Transverse colon (tissue), 4 donors: ENCODE measurements at regions not wholly inside any gene's neighbourhood (a gene's known extent, or its start where the extent isn't known, plus 50 kb on each side); places are given as distances from the start of the nearest gene placed in this dataset.

Source experiments
- EP300 ChIP-seq: sonication (generic); formaldehyde crosslinking; IDR thresholded peaks from one replicate; pipeline ENCODE4 v1.6.1; 2017; ENCODE audit warnings: antibody characterized with exemption, low read depth
- POLR2A ChIP-seq: fragments of 450-650 bp; IDR thresholded peaks from one replicate; pipeline ENCODE4 v1.6.1; 2016; ENCODE audit warnings: antibody characterized with exemption, mild to moderate bottlenecking, moderate library complexity
- POLR2AphosphoS5 ChIP-seq, 3 donors: sonication (generic); formaldehyde crosslinking; IDR thresholded peaks; one replicate each; pipeline ENCODE4 v1.6.1; 2016; ENCODE audit warnings: antibody characterized with exemption in 3 of 3
- TF ChIP-seq, protein P1 (sequence below), 5 experiments: fragments of 200-600 bp in 3 of 5; fragments of 450-650 bp in 2 of 5; sonication (generic) in 3 of 5; IDR thresholded peaks; 1 replicate in 2 of 5; 2 replicates in 3 of 5; pipeline ENCODE4 v1.5.1; 2016 to 2017; ENCODE audit warnings: antibody characterized with exemption in 5 of 5, inconsistent platforms in 3 of 5, mild to moderate bottlenecking in 2 of 5, moderate library complexity in 1 of 5

DNA sequence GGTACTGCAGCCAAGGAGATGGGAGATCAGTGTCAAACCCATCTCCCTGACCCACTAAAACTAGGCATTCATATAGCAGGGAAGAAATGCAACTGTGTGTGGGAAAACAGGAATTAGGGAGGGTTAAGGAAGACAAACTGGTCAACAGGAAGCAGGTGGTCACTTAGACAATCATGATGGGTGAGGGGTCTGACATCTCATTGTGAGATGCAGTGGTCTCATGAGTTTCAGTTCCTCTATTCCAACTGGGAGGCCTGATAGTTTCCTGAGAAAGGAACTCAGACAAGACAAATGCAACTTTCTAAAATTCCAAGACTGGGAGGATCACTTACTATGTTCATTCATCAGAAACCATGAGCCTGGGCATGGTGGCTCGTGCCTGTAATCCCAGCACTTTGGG lies 361.4 kb upstream of the C16orf82 start:
- TF ChIP-seq, protein P1, sequence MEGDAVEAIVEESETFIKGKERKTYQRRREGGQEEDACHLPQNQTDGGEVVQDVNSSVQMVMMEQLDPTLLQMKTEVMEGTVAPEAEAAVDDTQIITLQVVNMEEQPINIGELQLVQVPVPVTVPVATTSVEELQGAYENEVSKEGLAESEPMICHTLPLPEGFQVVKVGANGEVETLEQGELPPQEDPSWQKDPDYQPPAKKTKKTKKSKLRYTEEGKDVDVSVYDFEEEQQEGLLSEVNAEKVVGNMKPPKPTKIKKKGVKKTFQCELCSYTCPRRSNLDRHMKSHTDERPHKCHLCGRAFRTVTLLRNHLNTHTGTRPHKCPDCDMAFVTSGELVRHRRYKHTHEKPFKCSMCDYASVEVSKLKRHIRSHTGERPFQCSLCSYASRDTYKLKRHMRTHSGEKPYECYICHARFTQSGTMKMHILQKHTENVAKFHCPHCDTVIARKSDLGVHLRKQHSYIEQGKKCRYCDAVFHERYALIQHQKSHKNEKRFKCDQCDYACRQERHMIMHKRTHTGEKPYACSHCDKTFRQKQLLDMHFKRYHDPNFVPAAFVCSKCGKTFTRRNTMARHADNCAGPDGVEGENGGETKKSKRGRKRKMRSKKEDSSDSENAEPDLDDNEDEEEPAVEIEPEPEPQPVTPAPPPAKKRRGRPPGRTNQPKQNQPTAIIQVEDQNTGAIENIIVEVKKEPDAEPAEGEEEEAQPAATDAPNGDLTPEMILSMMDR (IDR thresholded peaks at IDR 0.05) = no peak
- TF ChIP-seq POLR2A = no peak
- no peak for TF ChIP-seq POLR2AphosphoS5 (IDR thresholded peaks at IDR 0.05)
- no peak for TF ChIP-seq EP300
